ENCODE measurements at regions not wholly inside any gene's neighbourhood (a gene's known extent, or its start where the extent isn't known, plus 50 kb on each side); places are given as distances from the start of the nearest gene placed in this dataset.

DNA sequence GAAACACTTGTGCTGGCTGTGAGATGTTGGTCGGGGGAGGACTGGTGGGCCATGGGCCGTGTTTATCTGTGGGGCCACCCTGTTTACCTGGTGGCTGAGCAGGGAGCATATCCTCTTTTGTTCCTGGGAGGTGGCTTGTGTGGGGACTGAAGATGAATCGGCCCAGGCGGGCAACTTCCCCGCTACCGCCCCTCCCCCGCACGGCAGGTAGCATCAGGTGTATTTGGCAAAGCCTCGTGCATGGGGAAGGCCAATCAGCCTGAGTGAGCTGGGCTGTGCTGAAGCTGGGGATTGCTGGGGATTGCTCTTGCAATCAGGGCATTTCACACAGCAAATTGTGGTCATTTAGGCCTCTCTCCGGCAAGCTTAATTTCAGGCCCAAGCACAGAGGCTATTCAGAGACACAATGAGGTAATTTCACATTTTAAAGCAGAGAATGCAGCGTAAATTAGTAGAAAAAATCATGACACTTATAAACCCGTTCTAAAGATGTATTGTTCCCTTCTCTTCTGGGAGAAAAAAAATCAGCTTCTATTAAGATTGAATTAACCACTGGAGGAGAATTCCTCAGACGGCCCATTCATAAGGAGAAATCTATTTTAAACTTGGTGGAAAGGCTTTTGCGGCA, 197.7 kb upstream of the POU3F1 start:
- DNase-seq: peak in 2 of 3 experiments; percentile 30 to 61

- DNase-seq: peak; percentile 4 to 45 (median 11)
These were observed 196.5 kb upstream of the POU3F1 start for GRCh38 chr1:38243106-38243505.

GRCh38 chr1:38242506-38242905, 195.9 kb upstream of the POU3F1 start:
- DNase-seq: no peak

DNA sequence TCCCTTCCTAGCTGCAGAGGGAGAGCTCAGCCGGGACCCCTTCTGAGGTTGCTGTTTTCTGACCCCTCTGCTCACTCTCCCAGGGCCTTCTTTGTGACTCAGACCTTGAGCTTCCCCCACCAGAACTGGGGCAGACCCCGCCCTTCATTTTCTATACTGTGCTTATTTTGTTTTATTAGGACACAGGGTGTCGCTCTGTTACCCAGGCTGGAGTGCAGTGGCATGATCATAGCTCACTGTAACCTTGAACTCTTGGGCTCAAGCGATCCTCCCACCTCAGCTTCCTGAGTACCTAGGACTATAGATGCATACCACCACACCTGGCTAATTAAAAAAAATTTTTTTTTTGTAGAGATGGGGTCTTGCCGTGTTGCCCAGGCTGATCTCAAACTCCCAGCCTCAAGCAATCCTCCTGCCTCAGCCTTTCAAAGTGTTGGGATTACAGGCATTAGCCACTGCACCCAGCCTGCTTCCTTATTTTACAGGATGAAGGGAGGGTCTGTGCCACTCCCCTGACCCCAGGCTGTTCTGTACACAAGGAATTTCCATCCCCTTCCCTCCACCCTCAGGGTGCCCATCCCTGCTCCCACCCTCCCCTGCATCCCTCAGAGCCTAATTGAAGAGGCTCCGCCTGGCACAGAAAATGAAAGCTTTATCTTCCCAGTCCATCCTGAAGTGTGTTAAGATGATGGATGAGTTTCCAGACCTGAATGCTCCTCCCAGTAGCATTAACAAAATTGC, 195.2 kb upstream of the POU3F1 start:
- peak in 1 of 3 experiments; percentile 12 for DNase-seq

- DNase-seq: no peak
These were observed 194.0 kb upstream of the POU3F1 start for GRCh38 chr1:38240618-38241017.

- peak in 2 of 3 experiments; percentile 5 to 23 for DNase-seq
These were observed 192.8 kb upstream of the POU3F1 start for GRCh38 chr1:38239258-38239835.

GRCh38 chr1:38238294-38238693, 191.7 kb upstream of the POU3F1 start:
- DNase-seq: no peak

DNA sequence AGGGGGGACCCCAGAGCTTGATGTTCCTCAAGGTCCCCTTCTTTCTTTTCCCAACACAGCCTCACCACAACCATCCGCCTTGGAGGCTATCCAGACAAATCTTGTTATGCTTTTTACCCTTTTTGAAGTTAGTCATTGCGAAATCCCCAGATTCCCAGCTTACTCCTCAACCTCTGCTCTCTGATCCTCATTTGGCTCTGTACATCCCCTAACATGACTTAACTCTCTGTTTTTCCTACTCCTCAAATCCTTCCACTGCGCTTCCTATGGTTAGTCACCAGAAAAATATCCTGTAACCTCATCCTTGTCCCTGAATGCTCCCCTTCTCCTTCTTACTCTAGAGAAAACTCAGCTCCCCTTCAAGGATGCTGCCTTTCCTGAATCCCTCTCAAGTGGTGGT, 189.1 kb upstream of the POU3F1 start:
- DNase-seq: no peak

- no peak for DNase-seq
These were observed 185.3 kb upstream of the POU3F1 start for GRCh38 chr1:38231941-38232340.

- DNase-seq: no peak
These were observed 182.1 kb upstream of the POU3F1 start for GRCh38 chr1:38228718-38229117.

GRCh38 chr1:38225745-38226144, 179.2 kb upstream of the POU3F1 start:
- DNase-seq: no peak

GRCh38 chr1:38223391-38223790, 176.8 kb upstream of the POU3F1 start:
- no peak for DNase-seq

DNA sequence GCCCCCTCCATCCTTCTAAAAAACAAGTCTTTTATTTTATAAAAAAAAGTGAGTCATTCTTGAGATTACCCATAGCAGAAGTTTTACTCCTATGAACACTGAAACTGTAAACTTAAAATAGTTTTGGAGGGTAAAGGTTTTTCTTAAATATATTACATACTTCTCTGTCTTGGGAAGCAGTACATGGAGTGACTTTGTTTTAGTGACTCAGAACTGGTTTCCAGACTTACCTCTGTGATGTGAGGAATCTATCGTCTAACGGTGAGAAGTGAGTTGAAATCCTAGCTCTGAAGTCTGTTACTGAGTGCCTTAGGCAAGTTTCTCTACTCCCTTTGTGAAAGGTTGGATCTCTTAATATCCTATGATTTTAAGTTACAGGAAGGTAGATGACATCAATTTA, 176.3 kb upstream of the POU3F1 start:
- no peak for DNase-seq

DNA sequence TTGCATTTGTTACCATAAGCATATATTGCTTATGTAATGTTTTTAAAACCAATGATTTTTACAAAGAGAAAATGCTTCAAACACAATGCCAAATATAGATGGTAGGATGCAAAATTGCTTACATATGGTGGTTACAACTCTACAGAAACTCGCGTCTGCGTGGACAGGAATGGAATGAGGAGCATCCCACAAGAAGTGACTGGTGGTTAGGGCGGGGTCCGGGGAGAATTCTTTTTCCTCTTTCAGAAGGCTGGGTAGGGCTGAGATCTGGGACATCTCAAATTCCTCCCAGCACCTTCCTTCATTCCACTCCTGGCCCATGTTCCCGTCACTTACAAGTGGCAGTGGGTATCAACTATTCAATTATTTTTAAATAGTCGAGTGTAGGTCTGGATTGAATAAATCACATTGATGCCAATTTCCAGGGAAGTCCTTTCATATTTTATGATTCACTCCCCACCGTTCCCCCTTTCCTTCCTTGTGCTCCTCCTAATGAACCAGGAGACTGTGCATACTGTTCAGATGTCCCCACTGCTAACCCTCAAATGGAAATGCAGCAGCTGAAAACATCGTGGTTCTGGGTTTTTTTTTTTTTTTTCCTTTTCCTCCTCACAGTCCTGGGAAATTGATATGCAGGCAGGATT, 174.5 kb upstream of the POU3F1 start:
- no peak for DNase-seq

- no peak for DNase-seq
These were observed 170.7 kb upstream of the POU3F1 start for GRCh38 chr1:38217316-38217715.

DNA sequence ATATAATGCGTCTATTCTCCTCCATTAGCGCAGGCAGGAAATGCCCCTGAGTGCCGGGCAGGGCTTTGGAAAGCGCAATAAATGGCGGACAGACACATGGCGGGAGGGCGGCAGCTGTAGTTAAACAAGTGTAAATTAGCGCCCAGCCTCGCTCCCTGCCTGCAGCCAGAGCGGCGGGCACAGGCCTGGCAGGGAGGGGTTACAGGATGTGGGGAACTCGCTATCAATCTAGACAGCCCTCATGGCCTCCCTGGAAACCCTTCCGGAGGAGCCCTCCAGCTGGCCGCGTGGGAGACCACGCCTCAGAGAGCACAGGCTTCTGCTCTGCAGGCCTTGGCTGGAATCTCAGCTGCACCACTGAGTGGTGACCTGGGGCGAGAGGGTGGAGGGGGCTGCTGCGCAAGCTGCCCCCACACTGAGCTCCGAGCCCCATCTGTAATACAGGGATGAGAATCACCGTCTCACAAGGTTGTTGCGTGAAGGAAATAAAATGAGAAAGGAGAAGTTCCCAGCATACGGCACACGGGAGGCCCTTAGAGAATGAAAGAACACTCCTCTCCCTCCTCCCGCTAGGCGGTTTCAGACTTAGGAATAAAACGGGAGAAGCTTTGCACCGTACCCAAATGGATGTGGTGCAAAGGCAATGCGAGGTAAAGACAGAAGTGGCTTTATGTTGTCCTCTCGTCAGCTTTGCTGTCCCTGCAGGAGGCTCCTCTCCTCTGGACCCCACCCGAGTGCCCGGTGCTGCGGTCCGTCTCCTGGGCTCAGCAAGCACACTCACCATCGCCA, 167.2 kb upstream of the POU3F1 start:
- no peak for DNase-seq

- DNase-seq: no peak
These were observed 164.2 kb upstream of the POU3F1 start for GRCh38 chr1:38210895-38211177.

GRCh38 chr1:38210021-38210894, 163.7 kb upstream of the POU3F1 start:
- DNase-seq: no peak

DNA sequence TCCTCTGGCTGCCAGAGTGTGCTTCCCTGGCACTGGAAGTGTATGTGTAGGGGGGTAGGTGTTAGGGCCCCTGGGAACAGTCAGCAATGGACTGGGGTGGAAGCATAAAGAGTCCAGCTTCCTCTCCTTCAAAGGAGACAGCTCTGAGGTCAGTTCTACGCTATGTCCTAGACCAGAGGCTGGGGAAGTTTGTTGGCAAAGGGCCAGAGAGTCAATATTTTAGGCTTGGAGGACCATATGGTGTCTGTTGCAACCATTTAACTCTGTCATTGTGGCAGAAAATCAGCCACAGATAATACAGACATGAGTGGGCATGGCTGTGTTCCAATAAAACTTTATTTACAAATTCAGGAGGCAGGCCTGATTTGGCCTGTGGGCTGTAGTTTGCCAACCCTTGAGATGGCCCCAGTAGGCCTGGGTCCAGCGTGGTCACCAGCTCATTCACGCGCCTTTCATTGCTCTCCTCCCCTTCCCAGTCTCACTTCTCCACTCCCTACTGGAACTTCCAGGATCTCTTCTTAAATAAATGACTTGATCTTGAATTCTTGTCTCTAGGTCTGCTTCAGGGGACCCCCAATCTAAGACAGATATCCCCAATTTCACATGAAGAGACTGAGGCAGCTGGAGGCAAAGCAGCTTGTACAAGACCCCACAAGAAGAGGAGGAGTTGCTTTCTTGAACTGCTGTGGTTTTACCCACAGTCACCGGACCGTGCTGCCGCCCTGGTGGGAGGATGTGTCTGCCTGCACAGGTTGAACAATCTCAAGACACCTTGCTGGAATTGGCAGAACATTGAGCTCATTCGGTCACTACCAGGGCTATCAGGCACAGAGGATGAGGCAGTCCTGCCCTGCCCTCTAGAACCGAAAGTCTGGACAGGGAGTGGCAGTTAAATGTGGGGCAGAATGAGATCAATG, 162.4 kb upstream of the POU3F1 start:
- DNase-seq: peak in 1 of 3 experiments; percentile 17

GRCh38 chr1:38207906-38208305, 161.3 kb upstream of the POU3F1 start:
- DNase-seq: no peak

GRCh38 chr1:38207275-38207674, 160.7 kb upstream of the POU3F1 start:
- no peak for DNase-seq

Data from NCI-H1417 (cell line).